Pulmonary artery endothelial cell (primary cell): ENCODE measurements at regions not wholly inside any gene's neighbourhood (a gene's known extent, or its start where the extent isn't known, plus 50 kb on each side); places are given as distances from the start of the nearest gene placed in this dataset.

Experiments
- DNase-seq: peaks from one replicate; pipeline ENCODE4 v3.0.0-alpha.2; 2011; ENCODE audit warnings: low read depth, low spot score

GRCh38 chr17:71251951-71252350 is 868.9 kb upstream of the SOX9 start:
- DNase-seq = no peak

GRCh38 chr17:71252436-71252835 is 868.4 kb upstream of the SOX9 start:
- no peak for DNase-seq

- DNase-seq = no peak
These were observed 863.7 kb upstream of the SOX9 start for GRCh38 chr17:71257096-71257495.

GRCh38 chr17:71260366-71260940 is 860.4 kb upstream of the SOX9 start:
- no peak for DNase-seq

GRCh38 chr17:71262586-71262985 is 858.2 kb upstream of the SOX9 start:
- no peak for DNase-seq

DNA sequence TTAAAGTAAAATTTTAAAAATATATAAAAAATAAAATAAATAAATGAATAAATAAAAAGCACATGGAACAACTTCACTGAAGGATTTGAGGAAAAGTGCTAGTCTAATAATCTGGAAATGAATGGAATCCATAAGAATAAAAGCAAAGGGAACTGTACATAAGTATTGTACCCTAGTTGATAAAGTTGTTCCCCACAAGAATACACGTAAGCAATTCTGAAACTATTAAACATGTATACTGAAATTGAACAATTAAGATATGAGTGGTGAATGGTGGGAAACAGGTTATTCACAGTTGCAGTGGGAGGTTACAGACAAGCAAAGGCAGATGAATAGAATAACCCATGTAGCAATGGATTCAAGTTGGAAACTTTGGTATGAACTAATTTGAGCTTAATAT is 853.2 kb upstream of the SOX9 start:
- no peak for DNase-seq

DNA sequence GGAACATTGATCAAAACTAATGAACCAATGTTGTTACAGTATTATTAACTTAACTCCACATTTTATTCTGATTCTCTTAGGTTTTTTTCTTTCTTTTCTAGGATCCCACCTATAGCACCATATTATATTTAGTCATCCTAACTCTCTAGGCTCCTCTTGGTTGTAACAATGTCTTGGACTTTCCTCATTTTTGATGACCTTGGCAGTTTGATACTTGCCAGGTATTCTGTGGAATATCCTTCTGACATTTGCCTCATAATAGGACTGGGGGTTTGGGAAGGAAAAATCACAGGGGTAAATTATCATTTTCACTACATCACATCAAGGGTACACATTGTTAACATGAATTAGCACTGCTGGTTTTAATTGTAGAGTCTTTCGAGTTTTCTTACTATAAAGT is 851.6 kb upstream of the SOX9 start:
- DNase-seq = no peak

DNA sequence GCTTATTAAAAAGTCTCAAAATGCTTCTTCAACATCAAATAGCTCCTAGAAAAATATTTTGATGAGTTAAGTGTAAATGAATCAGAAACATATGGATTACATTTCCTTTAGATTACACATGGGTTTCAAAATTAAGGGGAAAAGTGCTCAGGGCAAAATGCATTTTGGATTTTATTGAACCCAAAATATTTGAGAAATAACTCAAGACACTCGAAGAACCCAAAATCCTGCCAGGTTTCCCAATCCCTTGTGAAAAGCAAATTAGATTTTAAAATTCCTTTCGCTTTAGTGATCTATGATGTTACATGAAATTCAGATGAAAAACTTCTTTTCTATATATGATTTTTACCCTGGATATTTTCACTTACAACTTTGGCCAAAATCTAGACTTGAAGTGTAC is 847.4 kb upstream of the SOX9 start:
- no peak for DNase-seq

- DNase-seq = no peak
These were observed 844.7 kb upstream of the SOX9 start for GRCh38 chr17:71276079-71276478.

DNA sequence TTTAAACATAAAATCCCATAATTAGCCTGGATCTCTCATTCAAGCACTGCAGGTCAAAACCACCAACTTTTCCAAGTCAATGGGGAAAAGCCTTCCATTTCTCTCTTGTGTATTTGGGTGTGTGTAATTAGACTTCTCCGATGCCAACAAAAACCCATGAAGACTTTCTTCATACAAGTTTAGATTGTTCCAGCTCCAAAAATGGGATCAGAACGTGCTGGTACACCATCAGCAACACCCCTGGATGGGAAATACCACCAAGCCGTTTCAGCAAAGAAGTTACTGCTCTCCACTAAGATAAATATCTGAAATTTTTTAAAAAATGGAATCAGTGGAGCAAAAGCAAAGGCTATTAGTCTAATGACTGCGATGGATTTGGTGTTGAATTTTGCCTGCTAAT is 837.3 kb upstream of the SOX9 start:
- DNase-seq = no peak

- DNase-seq = no peak
These were observed 836.6 kb upstream of the SOX9 start for GRCh38 chr17:71284032-71284755.

GRCh38 chr17:71286625-71287024 is 834.2 kb upstream of the SOX9 start:
- DNase-seq = no peak

DNA sequence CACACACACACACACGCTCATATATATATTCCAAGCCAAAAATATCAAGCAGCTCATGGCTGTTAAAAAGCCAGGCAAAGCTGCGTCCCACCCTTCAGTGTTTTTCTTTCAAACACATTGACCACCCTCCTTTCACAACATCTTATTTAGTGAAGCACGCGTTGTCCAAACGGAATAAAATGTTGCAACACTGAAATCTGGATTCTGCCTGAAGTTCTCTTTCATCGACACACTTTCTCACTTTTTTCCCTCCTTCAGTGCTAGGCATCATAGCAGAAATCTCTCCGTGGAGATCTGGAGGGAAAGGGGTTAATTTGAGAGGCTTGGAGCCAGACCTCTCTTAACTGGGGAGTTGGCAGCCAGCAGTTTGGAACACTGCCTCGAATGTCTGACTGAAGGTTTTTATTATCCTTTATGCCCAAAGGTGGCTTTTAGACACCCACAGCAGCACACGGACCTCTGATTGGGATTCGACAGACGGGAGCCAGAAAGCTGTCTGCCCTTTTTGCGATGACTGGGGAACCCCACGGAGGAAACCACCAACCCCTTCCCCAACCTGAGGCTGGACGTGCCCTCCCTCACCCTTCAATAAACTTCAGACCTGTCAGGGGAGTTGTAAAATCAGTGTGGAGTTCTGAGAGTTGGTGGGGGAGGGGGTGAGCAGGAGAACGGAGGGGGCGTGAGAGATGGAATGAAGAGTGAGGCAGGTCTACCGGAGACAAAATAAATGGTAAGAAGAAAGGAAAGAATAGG is 833.6 kb upstream of the SOX9 start:
- no peak for DNase-seq

- DNase-seq = no peak
These were observed 828.8 kb upstream of the SOX9 start for GRCh38 chr17:71292006-71292405.

DNA sequence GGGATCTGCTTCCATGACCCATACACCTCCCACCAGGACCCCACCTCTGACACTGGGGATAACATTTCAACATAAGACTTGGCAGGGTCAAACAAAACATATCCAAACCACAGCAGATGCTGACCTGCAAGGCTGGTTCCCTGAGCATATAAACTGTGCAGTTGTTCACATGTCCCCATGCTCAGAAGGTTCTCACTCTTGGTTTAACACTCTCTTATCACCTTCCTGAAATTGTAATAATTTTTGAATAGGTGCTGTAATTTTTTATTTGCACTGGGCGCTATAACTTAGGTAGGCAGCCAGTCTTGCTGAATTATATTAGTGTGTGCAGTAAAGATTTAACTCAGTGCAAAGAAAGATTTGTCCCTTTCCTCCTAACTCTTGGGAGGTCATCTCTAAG is 824.8 kb upstream of the SOX9 start:
- DNase-seq = no peak

GRCh38 chr17:71301063-71301462 is 819.8 kb upstream of the SOX9 start:
- no peak for DNase-seq

DNA sequence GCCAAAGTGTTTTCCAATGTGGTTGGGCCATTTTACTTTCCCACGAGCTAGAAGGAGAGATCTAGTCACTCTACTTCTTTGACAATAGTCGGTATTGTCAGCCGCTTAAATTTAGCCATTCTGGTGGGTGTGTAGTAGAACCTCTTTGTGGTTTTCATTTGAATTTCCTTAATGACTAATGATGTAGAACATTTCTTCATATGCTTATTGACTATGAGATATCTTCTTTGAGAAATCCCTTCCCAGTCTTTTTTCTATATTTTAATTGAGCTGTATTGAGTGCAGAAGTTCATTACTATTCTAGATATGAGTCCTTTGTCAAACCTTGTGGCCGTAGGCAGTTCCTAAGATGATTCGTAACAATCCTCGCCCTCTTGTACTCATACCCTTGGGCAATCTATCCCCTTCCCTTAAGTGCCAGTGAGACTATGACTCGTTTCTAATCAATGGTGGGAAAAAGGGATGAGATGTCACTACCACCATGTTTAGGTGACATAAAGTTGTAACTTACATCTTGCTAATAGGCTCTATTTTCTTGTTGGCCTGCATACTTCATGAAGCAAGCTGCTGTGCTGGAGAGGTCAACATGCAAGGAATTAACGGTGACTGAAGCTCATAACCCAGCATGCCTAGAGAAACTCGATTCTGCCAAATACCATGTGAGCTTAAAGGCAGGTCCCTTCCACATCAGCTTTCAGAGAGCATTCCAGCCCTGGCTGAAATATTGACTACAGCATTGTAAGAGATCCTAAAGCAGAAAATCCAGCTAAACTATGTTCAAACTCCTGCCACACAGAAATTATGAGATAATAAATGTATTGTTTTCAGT is 817.9 kb upstream of the SOX9 start:
- DNase-seq = no peak

DNA sequence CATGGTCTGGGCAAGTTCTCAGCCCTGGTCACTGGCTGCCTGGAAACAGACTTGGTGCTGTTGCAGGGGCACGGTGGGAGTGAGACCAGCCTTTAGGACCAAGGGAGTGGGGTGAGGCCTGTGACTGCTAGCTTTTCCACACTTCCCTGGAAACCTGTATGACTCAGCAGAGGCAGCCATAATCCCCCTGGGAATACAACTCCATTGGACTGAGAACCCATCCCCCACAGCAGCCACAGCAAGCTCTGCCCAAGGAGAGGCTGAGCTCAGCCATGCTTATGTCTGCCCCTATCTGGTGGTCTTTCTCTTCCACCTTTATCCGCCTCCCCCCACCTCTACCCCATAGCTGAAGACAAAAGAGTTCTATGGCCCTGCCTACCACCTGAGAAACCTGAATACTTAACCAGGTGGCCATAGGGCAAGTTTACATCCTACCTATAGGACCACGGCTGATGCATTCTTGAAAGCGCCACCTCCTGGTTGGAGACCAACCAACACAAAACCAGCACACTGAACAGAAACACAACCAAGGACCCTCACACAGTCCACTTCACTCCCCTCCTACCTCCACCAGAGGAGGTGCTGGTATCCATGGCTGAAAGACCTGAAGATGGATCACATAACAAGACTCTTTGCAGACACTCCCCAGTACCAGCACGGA is 816.2 kb upstream of the SOX9 start:
- no peak for DNase-seq

DNA sequence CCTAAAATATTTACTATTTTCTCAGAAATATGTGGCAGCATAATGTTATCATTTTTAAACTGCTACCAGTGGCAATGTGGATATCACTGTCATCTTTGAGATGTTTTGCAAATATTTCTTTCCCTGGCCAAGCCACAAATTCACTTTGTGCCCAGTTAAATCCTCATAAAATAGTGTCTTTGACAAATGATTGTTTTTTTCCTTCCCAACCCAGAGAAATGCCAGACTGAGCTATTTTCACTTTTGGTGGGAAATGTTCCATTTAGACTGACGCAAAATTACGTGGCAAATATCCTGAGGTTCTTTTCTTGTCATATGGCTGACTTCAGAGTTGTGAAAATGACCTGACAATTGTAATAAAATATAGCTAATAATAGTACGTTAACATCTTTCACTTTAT is 807.0 kb upstream of the SOX9 start:
- DNase-seq = no peak

- DNase-seq = no peak
These were observed 805.3 kb upstream of the SOX9 start for GRCh38 chr17:71315568-71315967.

GRCh38 chr17:71316176-71316897 is 804.5 kb upstream of the SOX9 start:
- DNase-seq = no peak
